HCT116 (cell line): ENCODE measurements at regions not wholly inside any gene's neighbourhood (a gene's known extent, or its start where the extent isn't known, plus 50 kb on each side); places are given as distances from the start of the nearest gene placed in this dataset.

Source experiments
- ATAC-seq: fragments of 200-7000 bp; cut with Tn5 transposase; 2 replicates; pipeline ENCODE4 v1.9.1; 2020; ENCODE audit warnings: mild to moderate bottlenecking, moderate library complexity
- BruUV-seq: library from RNA; stranded (reverse); fragments of 400-500 nt; replicated peaks from 2 replicates; lab custom pipeline; 2021; lab: Mats Ljungman, UMichigan
- CTCF ChIA-PET: fragments of 300-600 bp; sonication (Branson Sonifier 250); formaldehyde crosslinking; loops from one replicate; lab custom pipeline; 2021; ENCODE audit warnings: antibody characterized with exemption; lab: Charles Lee
- POLR2A ChIA-PET: fragments of 300-600, 350-600 bp; sonication (Branson Sonifier 250); formaldehyde crosslinking; loops from one replicate; lab custom pipeline; 2021; ENCODE audit warnings: antibody characterized with exemption; lab: Charles Lee
- RAD21 ChIA-PET, 2 experiments: fragments of 300-600 bp; sonication (Branson Sonifier 250); formaldehyde crosslinking; loops; one replicate each; lab custom pipeline; 2023; ENCODE audit warnings: low total read pairs in 2 of 2; ENCODE audit not compliant: uncharacterized antibody in 2 of 2, unreplicated experiment in 2 of 2, low non-redundant PET in 1 of 2; lab: Charles Lee
- DNase-seq: peaks from one replicate; pipeline ENCODE4 v3.0.0-alpha.2; 2010; ENCODE audit warnings: low read depth, low spot score
- H2AFZ ChIP-seq: fragments of 200-600 bp; shearing (Covaris generic), sonication (generic); 2 replicates; pipeline ENCODE4 v1.6.1; 2017; ENCODE audit warnings: low read depth, mixed run types, mixed read lengths, antibody characterized with exemption, low read length; ENCODE audit not compliant: poor library complexity, severe bottlenecking
- H3K27ac ChIP-seq: 2 replicates; pipeline ENCODE4 v1.5.1; 2012; ENCODE audit warnings: low read depth, low read length
- H3K27me3 ChIP-seq: fragments of 200-600 bp; sonication (generic); 2 replicates; pipeline ENCODE4 v1.6.1; 2016; ENCODE audit warnings: mixed run types, low read length, mixed read lengths; ENCODE audit not compliant: insufficient read depth
- H3K36me3 ChIP-seq, 2 experiments: fragments of 200-500 bp in 1 of 2; fragments of 200-600 bp in 1 of 2; sonication (Bioruptor generic) in 1 of 2; sonication (generic) in 1 of 2; 2 replicates each; pipeline versions ENCODE4 v1.5.1 to v1.6.1; 2014 to 2016; ENCODE audit warnings: low read length in 2 of 2, inconsistent platforms in 1 of 2, mixed read lengths in 1 of 2, mixed run types in 1 of 2; ENCODE audit not compliant: insufficient read depth in 2 of 2, control insufficient read depth in 1 of 2
- H3K4me1 ChIP-seq, 2 experiments: fragments of 200-600 bp in 1 of 2; sonication (generic) in 1 of 2; 2 replicates each; pipeline versions ENCODE4 v1.5.1 to v1.6.1; 2012 to 2017; ENCODE audit warnings: low read length in 2 of 2, inconsistent platforms in 1 of 2, mild to moderate bottlenecking in 1 of 2, mixed read lengths in 1 of 2, mixed run types in 1 of 2, moderate library complexity in 1 of 2; ENCODE audit not compliant: insufficient read depth in 2 of 2, control insufficient read depth in 1 of 2
- H3K4me2 ChIP-seq: fragments of 200-600 bp; sonication (generic); 2 replicates; pipeline ENCODE4 v1.6.1; 2017; ENCODE audit warnings: mixed run types, low read length, mixed read lengths
- H3K4me3 ChIP-seq, 2 experiments: fragments of 200-600 bp in 1 of 2; sonication (generic) in 1 of 2; replicated peaks in 1 of 2; 2 replicates each; pipeline ENCODE4 v1.5.1; 2011 to 2016; ENCODE audit warnings: low read length in 2 of 2, control low read depth in 1 of 2, low read depth in 1 of 2, mild to moderate bottlenecking in 1 of 2, mixed read lengths in 1 of 2, mixed run types in 1 of 2
- H3K79me2 ChIP-seq: fragments of 200-600 bp; sonication (generic); 2 replicates; pipeline ENCODE4 v1.6.1; 2017; ENCODE audit warnings: mild to moderate bottlenecking, mixed run types, low read length, moderate library complexity, mixed read lengths; ENCODE audit not compliant: insufficient read depth
- H3K9ac ChIP-seq: fragments of 200-600 bp; sonication (generic); 2 replicates; pipeline ENCODE4 v1.6.1; 2016; ENCODE audit warnings: low read length, mixed read lengths
- H3K9me2 ChIP-seq: fragments of 200-600 bp; sonication (generic), shearing (Covaris generic); 2 replicates; pipeline ENCODE4 v1.6.1; 2017; ENCODE audit warnings: mixed run types, mild to moderate bottlenecking, moderate library complexity; ENCODE audit not compliant: insufficient read depth
- H3K9me3 ChIP-seq, 2 experiments: fragments of 200-500 bp in 1 of 2; fragments of 200-600 bp in 1 of 2; sonication (Bioruptor generic) in 1 of 2; sonication (generic) in 1 of 2; 2 replicates each; pipeline ENCODE4 v1.6.1; 2014 to 2017; ENCODE audit warnings: low read length in 2 of 2, mixed read lengths in 2 of 2, inconsistent platforms in 1 of 2, low read depth in 1 of 2, mild to moderate bottlenecking in 1 of 2, mixed run types in 1 of 2, moderate library complexity in 1 of 2; ENCODE audit not compliant: control insufficient read depth in 1 of 2, insufficient read depth in 1 of 2
- H4K20me1 ChIP-seq: fragments of 200-600 bp; sonication (generic), shearing (Covaris generic); 2 replicates; pipeline ENCODE4 v1.6.1; 2017; ENCODE audit warnings: mixed run types, mild to moderate bottlenecking, moderate library complexity; ENCODE audit not compliant: insufficient read depth
- CBX3 ChIP-seq: IDR thresholded peaks from 2 replicates; pipeline ENCODE4 v1.6.1; 2012; ENCODE audit warnings: low read depth
- CEBPB ChIP-seq: IDR thresholded peaks from 2 replicates; pipeline ENCODE4 v1.6.1; 2012; ENCODE audit warnings: low read depth
- EGR1 ChIP-seq: IDR thresholded peaks from 2 replicates; pipeline ENCODE4 v1.6.1; 2012; ENCODE audit warnings: low read depth
- ELF1 ChIP-seq: IDR thresholded peaks from 2 replicates; pipeline ENCODE4 v1.6.1; 2012; ENCODE audit warnings: low read depth, borderline replicate concordance
- EZH2phosphoT487 ChIP-seq: fragments of 200-600 bp; IDR thresholded peaks from 2 replicates; pipeline ENCODE4 v1.6.1; 2018; ENCODE audit warnings: antibody characterized with exemption, borderline replicate concordance
- FOSL1 ChIP-seq: IDR thresholded peaks from 2 replicates; pipeline ENCODE4 v1.6.1; 2012; ENCODE audit warnings: low read depth
- POLR2A ChIP-seq: IDR thresholded peaks from 2 replicates; pipeline ENCODE4 v1.7.0; 2011; ENCODE audit warnings: borderline replicate concordance; ENCODE audit not compliant: insufficient read depth, insufficient read length; ENCODE audit errors: extremely low read depth
- SIN3A ChIP-seq: IDR thresholded peaks from 2 replicates; pipeline ENCODE4 v1.6.1; 2012; ENCODE audit warnings: low read depth
- SP1 ChIP-seq: IDR thresholded peaks from 2 replicates; pipeline ENCODE4 v1.6.1; 2012; ENCODE audit warnings: low read depth
- YY1 ChIP-seq: IDR thresholded peaks from 2 replicates; pipeline ENCODE4 v1.6.1; 2011; ENCODE audit warnings: low read length, low read depth, moderate library complexity, mild to moderate bottlenecking; ENCODE audit not compliant: insufficient replicate concordance; ENCODE audit errors: extremely low read depth
- ZFX ChIP-seq: fragments of 450-650 bp; IDR thresholded peaks from 2 replicates; pipeline ENCODE4 v1.6.1; 2017
- intact Hi-C: fragments of 100-400 bp; cut with micrococcal nuclease; formaldehyde crosslinking; loops from 2 replicates; pipeline ENCODE4 v1.10.0; 2022
- TF ChIP-seq, protein P1 (sequence below): IDR thresholded peaks from 2 replicates; pipeline ENCODE4 v1.6.1; 2012
- TF ChIP-seq, protein P2 (sequence below): IDR thresholded peaks from 2 replicates; pipeline ENCODE4 v1.6.1; 2012
- TF ChIP-seq, protein P3 (sequence below), 3 experiments: fragments of 200-600 bp in 1 of 3; sonication (generic) in 1 of 3; IDR thresholded peaks in 2 of 3; conservative IDR thresholded peaks in 1 of 3; 2 replicates each; pipeline ENCODE4 v1.5.1; 2012 to 2017; ENCODE audit warnings: low read depth in 2 of 3, low read length in 2 of 3, antibody characterized with exemption in 1 of 3, borderline replicate concordance in 1 of 3, control low read depth in 1 of 3, mild to moderate bottlenecking in 1 of 3, mixed read lengths in 1 of 3, mixed run types in 1 of 3, moderate library complexity in 1 of 3; ENCODE audit not compliant: insufficient read depth in 1 of 3
- TF ChIP-seq, protein P4 (sequence below): IDR thresholded peaks from 2 replicates; pipeline ENCODE4 v1.6.1; 2012; ENCODE audit warnings: low read depth

GRCh38 chr6:134442073-134442472, 124.2 kb upstream of the SGK1 start:
- ChIA-PET RAD21 (no interaction called here), CTCF (no interaction called here), POLR2A (no interaction called here)
- H3K36me3 ChIP-seq: no peaks in the 10 kb centered on the region
- no peaks in the 10 kb centered on the region for H4K20me1 ChIP-seq
- H3K79me2 ChIP-seq: no peaks in the 10 kb centered on the region
- intact Hi-C loops: no loop called here
- H3K9me3 ChIP-seq: no peaks in the 10 kb centered on the region
- TF ChIP-seq SIN3A (no peak), POLR2A (no peak), EZH2phosphoT487 (no peak), SP1 (no peak), EGR1 (no peak), CEBPB (no peak), ELF1 (no peak), YY1 (no peak), FOSL1 (no peak), CBX3 (no peak), ZFX (no peak)
- TF ChIP-seq, protein P1, sequence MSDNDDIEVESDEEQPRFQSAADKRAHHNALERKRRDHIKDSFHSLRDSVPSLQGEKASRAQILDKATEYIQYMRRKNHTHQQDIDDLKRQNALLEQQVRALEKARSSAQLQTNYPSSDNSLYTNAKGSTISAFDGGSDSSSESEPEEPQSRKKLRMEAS: no peak
- TF ChIP-seq, protein P2, sequence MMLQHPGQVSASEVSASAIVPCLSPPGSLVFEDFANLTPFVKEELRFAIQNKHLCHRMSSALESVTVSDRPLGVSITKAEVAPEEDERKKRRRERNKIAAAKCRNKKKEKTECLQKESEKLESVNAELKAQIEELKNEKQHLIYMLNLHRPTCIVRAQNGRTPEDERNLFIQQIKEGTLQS: no peak
- TF ChIP-seq, protein P3, sequence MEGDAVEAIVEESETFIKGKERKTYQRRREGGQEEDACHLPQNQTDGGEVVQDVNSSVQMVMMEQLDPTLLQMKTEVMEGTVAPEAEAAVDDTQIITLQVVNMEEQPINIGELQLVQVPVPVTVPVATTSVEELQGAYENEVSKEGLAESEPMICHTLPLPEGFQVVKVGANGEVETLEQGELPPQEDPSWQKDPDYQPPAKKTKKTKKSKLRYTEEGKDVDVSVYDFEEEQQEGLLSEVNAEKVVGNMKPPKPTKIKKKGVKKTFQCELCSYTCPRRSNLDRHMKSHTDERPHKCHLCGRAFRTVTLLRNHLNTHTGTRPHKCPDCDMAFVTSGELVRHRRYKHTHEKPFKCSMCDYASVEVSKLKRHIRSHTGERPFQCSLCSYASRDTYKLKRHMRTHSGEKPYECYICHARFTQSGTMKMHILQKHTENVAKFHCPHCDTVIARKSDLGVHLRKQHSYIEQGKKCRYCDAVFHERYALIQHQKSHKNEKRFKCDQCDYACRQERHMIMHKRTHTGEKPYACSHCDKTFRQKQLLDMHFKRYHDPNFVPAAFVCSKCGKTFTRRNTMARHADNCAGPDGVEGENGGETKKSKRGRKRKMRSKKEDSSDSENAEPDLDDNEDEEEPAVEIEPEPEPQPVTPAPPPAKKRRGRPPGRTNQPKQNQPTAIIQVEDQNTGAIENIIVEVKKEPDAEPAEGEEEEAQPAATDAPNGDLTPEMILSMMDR (IDR thresholded peaks at IDR 0.05 in 2 of 3, conservative IDR thresholded peaks at IDR 0.05 in 1 of 3; ENCODE audit: borderline replicate concordance in 1 of 3, insufficient read depth in 1 of 3, low read depth in 2 of 3, low read length in 2 of 3): no peak
- TF ChIP-seq, protein P4, sequence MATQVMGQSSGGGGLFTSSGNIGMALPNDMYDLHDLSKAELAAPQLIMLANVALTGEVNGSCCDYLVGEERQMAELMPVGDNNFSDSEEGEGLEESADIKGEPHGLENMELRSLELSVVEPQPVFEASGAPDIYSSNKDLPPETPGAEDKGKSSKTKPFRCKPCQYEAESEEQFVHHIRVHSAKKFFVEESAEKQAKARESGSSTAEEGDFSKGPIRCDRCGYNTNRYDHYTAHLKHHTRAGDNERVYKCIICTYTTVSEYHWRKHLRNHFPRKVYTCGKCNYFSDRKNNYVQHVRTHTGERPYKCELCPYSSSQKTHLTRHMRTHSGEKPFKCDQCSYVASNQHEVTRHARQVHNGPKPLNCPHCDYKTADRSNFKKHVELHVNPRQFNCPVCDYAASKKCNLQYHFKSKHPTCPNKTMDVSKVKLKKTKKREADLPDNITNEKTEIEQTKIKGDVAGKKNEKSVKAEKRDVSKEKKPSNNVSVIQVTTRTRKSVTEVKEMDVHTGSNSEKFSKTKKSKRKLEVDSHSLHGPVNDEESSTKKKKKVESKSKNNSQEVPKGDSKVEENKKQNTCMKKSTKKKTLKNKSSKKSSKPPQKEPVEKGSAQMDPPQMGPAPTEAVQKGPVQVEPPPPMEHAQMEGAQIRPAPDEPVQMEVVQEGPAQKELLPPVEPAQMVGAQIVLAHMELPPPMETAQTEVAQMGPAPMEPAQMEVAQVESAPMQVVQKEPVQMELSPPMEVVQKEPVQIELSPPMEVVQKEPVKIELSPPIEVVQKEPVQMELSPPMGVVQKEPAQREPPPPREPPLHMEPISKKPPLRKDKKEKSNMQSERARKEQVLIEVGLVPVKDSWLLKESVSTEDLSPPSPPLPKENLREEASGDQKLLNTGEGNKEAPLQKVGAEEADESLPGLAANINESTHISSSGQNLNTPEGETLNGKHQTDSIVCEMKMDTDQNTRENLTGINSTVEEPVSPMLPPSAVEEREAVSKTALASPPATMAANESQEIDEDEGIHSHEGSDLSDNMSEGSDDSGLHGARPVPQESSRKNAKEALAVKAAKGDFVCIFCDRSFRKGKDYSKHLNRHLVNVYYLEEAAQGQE: no peak
- ATAC-seq: no peak
- peaks cover 0 to 4% of the 10 kb centered on the region in 2 experiments; a peak in 2 of 4 replicates for H3K4me1 ChIP-seq
- H3K4me2 ChIP-seq: no peak overlapping the region
- no TSS peak for BruUV-seq
- no peak overlapping the region for H2AFZ ChIP-seq
- H3K27ac ChIP-seq: no peak overlapping the region
- H3K9me2 ChIP-seq: no peaks in the 10 kb centered on the region
- H3K9ac ChIP-seq: no peak overlapping the region
- no peaks in the 10 kb centered on the region for H3K27me3 ChIP-seq
- H3K4me3 ChIP-seq: no peak overlapping the region
- no peak for DNase-seq
